A673 (cell line): ENCODE measurements at regions not wholly inside any gene's neighbourhood (a gene's known extent, or its start where the extent isn't known, plus 50 kb on each side); places are given as distances from the start of the nearest gene placed in this dataset.

Source experiments
- BruUV-seq: library from RNA; stranded (reverse); fragments of 400-500 nt; replicated peaks from 2 replicates; lab custom pipeline; 2021; lab: Mats Ljungman, UMichigan
- CTCF ChIA-PET: fragments of 300-600 bp; sonication (Branson Sonifier 250); formaldehyde crosslinking; loops from one replicate; lab custom pipeline; 2022; ENCODE audit warnings: antibody characterized with exemption; lab: Charles Lee
- POLR2A ChIA-PET: fragments of 300-600 bp; sonication (Branson Sonifier 250); formaldehyde crosslinking; loops from one replicate; lab custom pipeline; 2022; ENCODE audit warnings: antibody characterized with exemption; ENCODE audit not compliant: low non-redundant PET; lab: Charles Lee
- DNase-seq: peaks from one replicate; pipeline ENCODE4 v3.0.0-alpha.2; 2015; ENCODE audit warnings: low spot score
- H3K27ac ChIP-seq: fragments of 200-600 bp; sonication (generic); 2 replicates; pipeline ENCODE4 v1.5.1; 2016; ENCODE audit warnings: mixed run types, low read depth, mild to moderate bottlenecking, mixed read lengths, antibody characterized with exemption, low read length; ENCODE audit not compliant: poor library complexity, severe bottlenecking
- H3K27me3 ChIP-seq: fragments of 200-600 bp; sonication (generic); replicated peaks from 2 replicates; pipeline ENCODE4 v1.6.1; 2017; ENCODE audit warnings: mixed run types, low read depth, mild to moderate bottlenecking, mixed read lengths, antibody characterized with exemption, low read length; ENCODE audit not compliant: insufficient read depth, poor library complexity
- H3K36me3 ChIP-seq: fragments of 200-600 bp; sonication (generic); 2 replicates; pipeline ENCODE4 v1.6.1; 2016; ENCODE audit warnings: mixed run types, mild to moderate bottlenecking, mixed read lengths, antibody characterized with exemption, low read length; ENCODE audit not compliant: insufficient read depth, poor library complexity, severe bottlenecking
- H3K4me1 ChIP-seq: fragments of 200-600 bp; sonication (generic); 2 replicates; pipeline ENCODE4 v1.6.1; 2017; ENCODE audit warnings: mixed run types, mild to moderate bottlenecking, mixed read lengths, antibody characterized with exemption, low read length; ENCODE audit not compliant: insufficient read depth, poor library complexity, severe bottlenecking
- H3K4me3 ChIP-seq: fragments of 200-600 bp; sonication (generic); 2 replicates; pipeline ENCODE4 v1.5.1; 2016; ENCODE audit warnings: low read depth, mixed run types, mild to moderate bottlenecking, mixed read lengths, low read length; ENCODE audit not compliant: poor library complexity, severe bottlenecking
- H3K9me3 ChIP-seq: fragments of 200-600 bp; sonication (generic); 2 replicates; pipeline ENCODE4 v1.6.1; 2016; ENCODE audit warnings: mixed run types, low read depth, mild to moderate bottlenecking, mixed read lengths, antibody characterized with exemption, low read length; ENCODE audit not compliant: poor library complexity, severe bottlenecking
- EZH2 ChIP-seq: fragments of 200-600 bp; sonication (generic); IDR thresholded peaks from 2 replicates; pipeline ENCODE4 v1.6.1; 2017; ENCODE audit warnings: borderline replicate concordance, low read depth, mild to moderate bottlenecking, mixed read lengths, antibody characterized with exemption, low read length; ENCODE audit not compliant: poor library complexity, severe bottlenecking
- intact Hi-C: fragments of 100-400 bp; cut with micrococcal nuclease; formaldehyde crosslinking; loops from one replicate; pipeline ENCODE4 v1.10.0; 2022; ENCODE audit not compliant: unreplicated experiment
- TF ChIP-seq, protein P1 (sequence below): fragments of 300-800, 200-600 bp; sonication (generic); conservative IDR thresholded peaks from 2 replicates; pipeline ENCODE4 v1.5.1; 2017; ENCODE audit warnings: low read depth, mild to moderate bottlenecking, antibody characterized with exemption, low read length, moderate library complexity, mixed read lengths

DNA sequence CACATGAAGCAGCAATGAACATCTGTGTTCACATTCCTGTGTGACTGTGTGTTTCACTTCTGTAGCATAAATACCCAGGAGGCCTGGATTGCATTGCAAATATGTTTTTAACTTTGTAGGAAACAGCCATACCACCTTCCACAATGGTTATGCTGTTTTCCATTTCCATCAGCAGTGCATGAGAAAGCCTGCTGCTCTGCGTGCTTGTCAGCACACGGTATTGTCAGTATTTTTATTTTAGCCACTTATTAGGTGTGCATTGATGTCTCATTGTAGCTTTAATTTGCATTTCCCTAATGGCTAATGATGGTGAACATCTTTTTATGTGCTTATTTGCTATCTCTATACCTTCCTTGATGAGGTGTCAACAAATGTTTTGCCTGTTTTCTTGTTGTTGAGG lies 355.9 kb downstream of the TRIML1 start:
- Histone ChIP-seq H3K27ac (no peak overlapping the region), H3K4me1 (no peaks in the 10 kb centered on the region), H3K27me3 (no peaks in the 10 kb centered on the region), H3K4me3 (no peak overlapping the region), H3K9me3 (peaks cover 6% of the 10 kb centered on the region), H3K36me3 (peaks cover 3% of the 10 kb centered on the region)
- POLR2A ChIA-PET, result no interaction called here
- intact Hi-C loops, result no loop called here
- CTCF ChIA-PET, result no interaction called here
- no TSS peak for BruUV-seq
- TF ChIP-seq, protein P1, sequence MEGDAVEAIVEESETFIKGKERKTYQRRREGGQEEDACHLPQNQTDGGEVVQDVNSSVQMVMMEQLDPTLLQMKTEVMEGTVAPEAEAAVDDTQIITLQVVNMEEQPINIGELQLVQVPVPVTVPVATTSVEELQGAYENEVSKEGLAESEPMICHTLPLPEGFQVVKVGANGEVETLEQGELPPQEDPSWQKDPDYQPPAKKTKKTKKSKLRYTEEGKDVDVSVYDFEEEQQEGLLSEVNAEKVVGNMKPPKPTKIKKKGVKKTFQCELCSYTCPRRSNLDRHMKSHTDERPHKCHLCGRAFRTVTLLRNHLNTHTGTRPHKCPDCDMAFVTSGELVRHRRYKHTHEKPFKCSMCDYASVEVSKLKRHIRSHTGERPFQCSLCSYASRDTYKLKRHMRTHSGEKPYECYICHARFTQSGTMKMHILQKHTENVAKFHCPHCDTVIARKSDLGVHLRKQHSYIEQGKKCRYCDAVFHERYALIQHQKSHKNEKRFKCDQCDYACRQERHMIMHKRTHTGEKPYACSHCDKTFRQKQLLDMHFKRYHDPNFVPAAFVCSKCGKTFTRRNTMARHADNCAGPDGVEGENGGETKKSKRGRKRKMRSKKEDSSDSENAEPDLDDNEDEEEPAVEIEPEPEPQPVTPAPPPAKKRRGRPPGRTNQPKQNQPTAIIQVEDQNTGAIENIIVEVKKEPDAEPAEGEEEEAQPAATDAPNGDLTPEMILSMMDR, result no peak
- no peak for TF ChIP-seq EZH2
- DNase-seq, result no peak

GRCh38 chr4:188511431-188511830 lies 372.2 kb downstream of the TRIML1 start:
- BruUV-seq, result no TSS peak
- Histone ChIP-seq H3K4me3 (no peak overlapping the region), H3K9me3 (no peaks in the 10 kb centered on the region), H3K27ac (no peak overlapping the region), H3K4me1 (no peaks in the 10 kb centered on the region), H3K36me3 (no peaks in the 10 kb centered on the region), H3K27me3 (no peaks in the 10 kb centered on the region)
- TF ChIP-seq, protein P1, result no peak
- TF ChIP-seq EZH2, result no peak
- no peak for DNase-seq
- ChIA-PET POLR2A (no interaction called here), CTCF (no interaction called here)
- intact Hi-C loops, result no loop called here

DNA sequence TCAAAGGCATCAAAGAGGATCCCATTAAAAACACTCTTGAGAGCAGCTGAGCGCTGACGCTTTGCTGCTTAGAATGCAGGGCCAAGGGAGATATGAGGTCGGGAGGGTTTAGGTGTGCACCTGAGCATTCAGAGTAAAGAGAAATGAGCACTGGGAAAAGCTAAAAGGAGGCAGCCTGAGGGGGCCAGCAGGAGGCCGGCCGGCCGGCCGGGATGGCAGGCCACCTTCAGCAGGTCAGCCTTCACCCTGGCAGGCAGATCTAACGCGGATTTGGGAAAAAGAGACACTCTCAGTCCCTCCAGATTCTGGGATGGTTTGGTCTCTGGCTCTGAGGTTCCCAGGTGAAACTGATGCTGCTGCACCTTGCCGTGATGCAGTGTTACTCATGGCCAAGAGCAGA lies 393.5 kb downstream of the TRIML1 start:
- TF ChIP-seq, protein P1, result no peak
- no peak for TF ChIP-seq EZH2
- ChIA-PET POLR2A (no interaction called here), CTCF (no interaction called here)
- no peak overlapping the region for H3K4me3 ChIP-seq
- intact Hi-C loops, result no loop called here
- H3K27me3 ChIP-seq, result no peaks in the 10 kb centered on the region
- H3K36me3 ChIP-seq, result no peaks in the 10 kb centered on the region
- no peak overlapping the region for H3K27ac ChIP-seq
- DNase-seq, result no peak
- H3K4me1 ChIP-seq, result no peaks in the 10 kb centered on the region
- no peaks in the 10 kb centered on the region for H3K9me3 ChIP-seq
- BruUV-seq, result no TSS peak
